ENCODE measurements at regions not wholly inside any gene's neighbourhood (a gene's known extent, or its start where the extent isn't known, plus 50 kb on each side); places are given as distances from the start of the nearest gene placed in this dataset.
A peak's percentile ranks its signal among the peaks of the same experiment; 100 is the strongest.
"Not testable (repeated sequence)": the region's sequence is repeated elsewhere in the genome, so short reads cannot be mapped to it uniquely, and the experiment has no call there.

GRCh38 chr5:130643321-130643720 is 521.7 kb downstream of the HINT1 start:
- no peak for TF ChIP-seq CTCF (conservative IDR thresholded peaks at IDR 0.05; ENCODE audit: low read depth, low read length)
- no peak overlapping the region for H3K4me3 ChIP-seq (ENCODE audit: low read depth, low read length)

GRCh38 chr5:130642461-130642860 is 522.6 kb downstream of the HINT1 start:
- no peak for DNase-seq (ENCODE audit: low read depth)
- no peak overlapping the region for H3K4me3 ChIP-seq (ENCODE audit: low read depth, low read length)
- TF ChIP-seq CTCF (conservative IDR thresholded peaks at IDR 0.05; ENCODE audit: low read depth, low read length), result no peak

More at GRCh38 chr5:130643321-130643720, 521.7 kb downstream of the HINT1 start:
- no peak for DNase-seq (ENCODE audit: low read depth)

GRCh38 chr5:130627145-130627544 is 537.9 kb downstream of the HINT1 start:
- no peak overlapping the region for H3K4me3 ChIP-seq (ENCODE audit: low read depth, low read length)
- no peak for TF ChIP-seq CTCF (conservative IDR thresholded peaks at IDR 0.05; ENCODE audit: low read depth, low read length)
- DNase-seq (ENCODE audit: low read depth), result no peak

- DNase-seq (ENCODE audit: low read depth), result no peak
- no peak for TF ChIP-seq CTCF (conservative IDR thresholded peaks at IDR 0.05; ENCODE audit: low read depth, low read length)
Observed at GRCh38 chr5:130624805-130625204, 540.3 kb downstream of the HINT1 start.

GRCh38 chr5:130616161-130616560 is 548.9 kb downstream of the HINT1 start:
- DNase-seq (ENCODE audit: low read depth), result peak; percentile 12
- H3K4me3 ChIP-seq (ENCODE audit: low read depth, low read length), result no peak overlapping the region
- no peak for TF ChIP-seq CTCF (conservative IDR thresholded peaks at IDR 0.05; ENCODE audit: low read depth, low read length)

More at GRCh38 chr5:130624805-130625204, 540.3 kb downstream of the HINT1 start:
- no peak overlapping the region for H3K4me3 ChIP-seq (ENCODE audit: low read depth, low read length)

GRCh38 chr5:130605234-130605633 is 559.8 kb downstream of the HINT1 start:
- H3K4me3 ChIP-seq (ENCODE audit: low read depth, low read length), result no peak overlapping the region
- TF ChIP-seq CTCF (conservative IDR thresholded peaks at IDR 0.05; ENCODE audit: low read depth, low read length), result no peak
- DNase-seq (ENCODE audit: low read depth), result no peak

GRCh38 chr5:130596647-130597046 is 568.4 kb downstream of the HINT1 start:
- DNase-seq (ENCODE audit: low read depth); H3K4me3 ChIP-seq (ENCODE audit: low read depth, low read length): not testable (repeated sequence)

- TF ChIP-seq CTCF (conservative IDR thresholded peaks at IDR 0.05; ENCODE audit: low read depth, low read length), result no peak
- H3K4me3 ChIP-seq (ENCODE audit: low read depth, low read length), result no peak overlapping the region
- no peak for DNase-seq (ENCODE audit: low read depth)
Observed at GRCh38 chr5:130580264-130580663, 584.8 kb downstream of the HINT1 start.
